Dermis blood vessel endothelial cell (primary cell): ENCODE measurements at regions not wholly inside any gene's neighbourhood (a gene's known extent, or its start where the extent isn't known, plus 50 kb on each side); places are given as distances from the start of the nearest gene placed in this dataset.

Experiments used
- DNase-seq: peaks from one replicate; pipeline ENCODE4 v3.0.0; 2010

DNA sequence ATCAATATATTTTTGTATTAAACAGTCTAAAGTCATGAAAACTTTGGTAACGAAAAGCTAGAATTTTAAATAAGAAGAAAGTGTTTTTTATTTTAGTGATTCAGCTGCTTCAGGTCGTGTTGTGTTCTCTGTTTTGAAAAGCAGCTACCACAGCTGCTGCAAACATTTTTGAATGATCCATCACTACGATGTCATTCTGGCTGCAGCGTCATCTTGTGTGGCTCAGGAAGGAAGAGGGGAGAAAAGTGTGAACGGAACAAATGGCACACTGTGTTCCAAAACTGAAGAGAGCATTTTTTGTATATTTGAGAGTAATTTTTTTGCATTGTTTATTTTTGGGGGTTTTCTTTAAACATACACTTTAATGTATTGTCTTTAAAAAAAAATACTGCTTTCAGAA, 323.0 kb upstream of the ADGRL2 start:
- DNase-seq = no peak

DNA sequence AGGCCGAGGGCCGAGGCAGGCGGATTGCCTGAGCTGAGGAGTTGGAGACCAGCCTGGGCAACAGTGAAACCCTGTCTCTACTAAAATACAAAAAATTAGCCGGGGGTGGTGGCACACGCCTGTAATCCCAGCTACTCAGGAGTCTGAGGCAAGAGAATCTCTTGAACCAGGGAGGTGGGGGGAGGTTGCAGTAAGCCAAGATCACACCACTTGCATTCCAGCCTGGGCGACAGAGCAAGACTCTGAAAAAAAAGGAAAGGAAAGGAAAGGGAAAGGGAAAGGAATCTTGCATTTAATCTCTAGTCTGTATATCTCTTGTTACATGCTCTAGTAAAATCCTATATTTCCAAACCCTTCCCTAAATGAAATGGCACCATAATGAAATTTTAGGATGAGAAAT, 328.3 kb upstream of the ADGRL2 start:
- DNase-seq = no peak

- no peak for DNase-seq
Measured at GRCh38 chr1:81471255-81471654, 329.5 kb upstream of the ADGRL2 start.

GRCh38 chr1:81470275-81470674, 330.5 kb upstream of the ADGRL2 start:
- no peak for DNase-seq

DNA sequence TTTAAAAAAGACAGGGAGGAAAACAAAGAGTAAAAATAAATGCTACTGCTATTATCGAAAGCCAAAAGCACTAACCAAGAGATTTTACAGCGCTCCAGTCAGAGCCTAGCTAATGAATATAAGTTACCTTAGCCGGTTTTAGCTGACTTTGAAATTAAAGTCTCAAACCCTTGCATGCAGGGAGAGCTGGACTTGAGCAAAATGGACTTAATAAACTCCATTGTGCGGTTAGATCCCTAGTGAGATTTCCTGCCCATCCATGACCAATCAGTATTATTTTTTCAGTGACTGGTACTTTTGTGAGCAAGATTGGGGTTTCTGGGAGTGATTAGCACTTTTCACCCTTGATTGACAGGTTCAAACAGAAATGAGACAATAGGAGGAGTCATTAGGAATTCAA, 333.4 kb upstream of the ADGRL2 start:
- no peak for DNase-seq

GRCh38 chr1:81466961-81467360, 333.8 kb upstream of the ADGRL2 start:
- DNase-seq = no peak

DNA sequence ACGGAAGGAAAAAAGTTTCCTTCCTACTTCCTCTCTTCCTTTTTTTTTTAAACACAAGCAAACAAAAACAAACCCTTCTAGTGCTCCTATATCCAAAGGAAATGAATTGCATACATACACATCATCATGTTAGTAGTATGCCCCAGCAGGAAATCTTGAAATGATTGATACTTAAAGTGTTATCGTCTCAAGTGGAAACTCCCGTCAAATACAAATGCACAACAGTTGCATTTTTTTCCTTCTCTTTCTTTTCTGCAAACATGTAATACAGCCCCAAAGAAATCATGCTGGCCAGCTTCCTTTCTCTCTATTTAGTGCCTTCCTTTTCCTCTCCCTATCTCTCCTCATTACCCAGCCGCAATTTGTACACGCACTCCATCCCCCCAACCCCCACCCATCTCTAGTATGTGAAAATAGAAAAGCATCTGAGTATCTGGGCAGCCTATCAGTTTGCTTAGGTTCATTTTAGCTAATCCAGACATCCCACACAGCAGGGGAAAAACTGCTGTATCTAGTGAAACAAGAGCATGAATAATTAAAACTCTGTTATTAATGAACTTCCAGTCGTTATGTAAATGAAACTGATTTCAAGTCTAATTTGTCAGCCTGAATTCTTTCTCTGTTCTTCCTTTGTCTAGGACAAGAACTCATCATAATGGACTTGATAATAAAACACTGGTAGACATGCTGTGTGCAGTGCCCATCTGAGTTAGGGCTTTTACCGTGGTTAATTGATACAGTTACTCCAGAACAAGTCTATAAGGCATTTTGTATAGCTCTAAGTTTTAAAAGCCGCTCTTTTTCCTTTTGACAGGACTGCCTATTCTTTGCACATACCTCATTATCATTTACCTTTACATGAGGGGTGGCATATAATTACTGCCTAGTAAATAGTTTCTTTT, 336.5 kb upstream of the ADGRL2 start:
- no peak for DNase-seq

DNA sequence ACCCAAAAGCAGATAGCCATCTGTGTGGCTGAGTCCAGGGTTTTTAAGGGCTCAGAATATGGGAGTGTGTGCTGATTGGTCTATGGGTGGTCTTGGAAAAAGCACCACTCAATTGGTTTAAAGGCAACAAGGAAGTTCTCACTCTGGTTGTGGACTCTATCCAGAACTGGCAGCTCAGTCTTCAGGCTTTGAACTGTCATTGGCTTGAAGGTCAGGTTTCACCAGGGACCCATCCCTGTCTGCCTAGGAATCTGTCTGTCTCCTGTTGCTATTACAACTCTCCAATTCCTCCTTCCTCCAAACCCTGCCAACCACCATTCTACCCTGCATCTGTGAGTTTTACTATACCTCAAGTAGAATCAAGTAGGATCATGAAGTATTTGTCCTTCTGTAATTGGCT, 341.7 kb upstream of the ADGRL2 start:
- DNase-seq = no peak

- DNase-seq = no peak
Measured at GRCh38 chr1:81458186-81458585, 342.5 kb upstream of the ADGRL2 start.

DNA sequence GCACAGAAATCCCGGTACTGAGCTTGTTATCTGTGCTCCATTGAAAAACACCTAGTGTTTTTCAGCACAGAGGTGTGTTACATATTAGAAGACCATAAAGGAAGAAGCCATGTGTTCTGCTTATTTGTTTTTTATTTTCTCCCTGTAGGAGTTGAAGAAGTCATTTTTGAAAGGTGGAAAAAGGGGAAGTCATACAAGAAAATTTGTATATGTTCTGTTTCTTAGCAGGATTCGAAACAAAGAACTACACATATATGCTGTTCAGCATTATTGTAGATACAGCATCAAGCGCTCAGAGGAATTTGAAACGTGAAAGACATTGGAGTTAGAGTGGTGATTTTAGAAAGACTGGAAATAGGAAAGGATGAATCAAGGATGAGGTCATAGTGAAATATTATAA, 345.3 kb upstream of the ADGRL2 start:
- DNase-seq = no peak

- no peak for DNase-seq
Measured at GRCh38 chr1:81453971-81454370, 346.8 kb upstream of the ADGRL2 start.

DNA sequence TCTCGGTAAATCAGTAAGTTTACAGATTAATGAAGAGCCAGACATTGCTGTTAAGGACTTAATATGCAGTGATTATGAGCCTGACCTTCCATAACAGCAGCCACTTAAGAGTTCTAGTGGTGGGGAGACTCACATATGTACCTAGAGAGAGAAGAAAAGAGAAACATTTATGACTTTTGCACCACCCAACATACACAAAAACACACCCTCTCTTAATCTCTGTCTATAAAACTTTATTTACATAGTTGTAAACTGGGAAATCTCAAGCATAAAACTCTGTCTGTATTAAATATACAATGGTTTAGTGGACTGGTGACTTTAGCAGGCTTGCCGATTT, 347.4 kb upstream of the ADGRL2 start:
- DNase-seq = no peak

DNA sequence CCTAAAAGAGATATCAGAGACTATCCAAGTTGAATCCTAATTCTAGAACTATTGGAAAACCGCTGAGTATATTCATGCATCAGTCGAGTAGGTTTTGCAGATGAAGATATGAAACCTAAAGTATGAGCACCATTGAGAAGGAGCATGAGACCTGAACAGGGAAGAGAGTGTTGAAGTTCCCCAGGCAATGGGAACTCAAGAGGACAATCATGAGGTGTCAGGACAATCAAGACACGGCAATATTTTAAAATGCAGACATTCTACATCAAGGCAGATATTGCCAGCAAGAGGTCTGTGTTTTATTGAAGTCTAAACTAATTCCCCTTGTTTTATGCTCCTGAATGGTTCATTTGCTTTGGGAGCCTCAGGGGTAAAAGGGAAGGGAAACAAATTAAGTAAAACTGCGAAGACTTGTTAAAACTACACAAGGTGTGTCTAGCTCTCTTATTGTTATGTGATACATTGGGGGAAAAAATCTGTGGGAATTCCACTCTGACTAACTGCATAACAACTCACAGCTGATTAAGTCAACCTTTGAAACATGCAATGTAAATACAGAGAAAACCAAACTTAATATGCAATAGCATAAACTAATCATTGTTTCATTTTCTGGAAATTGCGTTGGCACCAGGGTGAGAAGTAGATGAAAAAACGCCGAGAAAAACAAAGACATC, 347.9 kb upstream of the ADGRL2 start:
- DNase-seq = no peak

DNA sequence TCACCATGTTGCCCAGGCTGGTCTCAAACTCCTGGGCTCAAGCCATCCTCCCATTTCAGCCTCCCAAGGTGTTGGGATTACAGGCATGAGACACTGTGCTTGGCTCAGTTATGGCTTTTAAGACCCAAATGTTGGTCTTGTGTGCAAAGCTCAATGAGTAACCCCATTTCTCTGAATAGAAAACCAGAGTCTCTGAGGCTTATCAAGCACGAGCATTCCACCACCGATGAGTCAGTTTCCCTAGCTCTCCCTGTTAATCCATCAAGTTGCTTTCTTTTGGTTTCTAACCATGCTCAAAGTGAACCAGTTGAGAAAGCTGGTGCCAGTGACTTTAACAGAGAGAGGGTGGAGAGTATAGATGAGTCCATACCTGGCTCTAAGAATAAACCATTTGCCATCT, 350.9 kb upstream of the ADGRL2 start:
- DNase-seq = no peak

- no peak for DNase-seq
Measured at GRCh38 chr1:81446000-81446669, 354.6 kb upstream of the ADGRL2 start.

DNA sequence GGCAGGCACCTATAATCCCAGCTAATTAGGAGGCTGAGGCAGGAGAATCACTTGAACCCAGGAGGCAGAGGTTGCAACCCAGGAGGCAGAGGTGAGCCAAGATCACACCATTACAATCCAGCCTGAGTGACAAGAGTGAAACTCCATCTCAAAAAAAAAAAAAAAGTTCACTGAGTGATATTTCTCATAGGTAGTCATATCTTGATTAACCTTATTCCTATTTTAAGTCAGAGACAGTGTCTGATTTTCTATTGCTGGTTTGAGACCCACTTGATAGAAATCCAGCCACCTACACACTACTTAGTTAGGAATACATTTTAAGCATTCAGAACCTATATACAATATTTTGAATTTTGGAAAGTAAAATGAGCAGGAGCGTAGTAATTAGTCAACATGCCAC, 357.4 kb upstream of the ADGRL2 start:
- no peak for DNase-seq

DNA sequence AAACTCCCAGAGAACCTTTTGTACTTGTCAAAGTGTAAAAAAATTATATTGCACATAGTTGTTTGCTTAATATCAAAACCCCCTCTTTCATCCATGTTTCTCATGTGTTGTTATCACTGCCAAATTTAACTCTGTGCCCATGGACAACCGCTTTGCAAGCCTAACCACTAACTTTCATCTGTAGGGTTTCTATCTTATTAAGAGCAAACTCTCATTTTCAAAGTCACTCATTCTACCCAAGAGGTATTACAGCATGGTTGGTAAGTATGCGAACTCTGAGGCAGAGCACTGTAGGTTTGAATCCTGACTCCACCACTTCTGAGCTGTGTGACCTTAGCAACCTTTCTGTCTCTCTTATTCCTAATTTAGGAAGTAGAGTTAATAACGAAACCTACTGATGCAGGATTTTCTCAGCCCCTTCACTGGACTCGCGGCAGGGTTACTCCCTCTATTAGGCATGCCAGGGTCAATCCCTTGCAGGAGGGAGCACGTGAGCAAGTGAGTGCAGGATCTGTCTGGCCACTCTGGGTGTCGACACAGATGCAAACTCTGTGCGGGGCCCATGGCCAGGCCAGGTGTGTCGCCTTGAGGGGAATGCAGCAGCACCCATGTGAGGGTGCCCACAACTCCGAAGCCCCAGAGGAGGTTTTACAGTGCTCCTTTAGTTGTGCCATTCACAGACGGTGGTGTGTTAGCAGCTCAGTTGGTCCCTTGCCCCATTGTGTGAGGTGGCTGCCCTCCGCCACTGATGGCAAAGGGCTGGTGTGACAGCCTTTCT, 361.5 kb upstream of the ADGRL2 start:
- no peak for DNase-seq

DNA sequence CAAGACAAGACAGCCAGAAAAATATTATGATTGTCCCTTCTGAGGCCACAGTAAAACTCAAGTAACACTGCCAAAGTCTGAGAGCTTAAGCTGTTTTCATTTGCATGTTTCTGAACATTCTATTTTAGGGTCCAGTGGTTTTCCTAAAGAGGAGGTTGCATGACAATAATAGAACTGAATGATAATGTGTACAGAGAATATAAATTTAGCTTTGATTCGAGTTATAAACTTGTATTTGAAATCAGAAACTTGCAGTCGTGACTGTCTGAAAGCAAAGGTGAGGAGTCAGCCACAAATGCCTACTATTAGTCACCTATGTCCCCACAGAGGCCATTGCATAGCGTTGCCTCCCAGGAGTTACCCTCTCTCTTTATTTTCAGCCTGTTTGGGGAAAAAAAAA, 363.1 kb upstream of the ADGRL2 start:
- DNase-seq = no peak

DNA sequence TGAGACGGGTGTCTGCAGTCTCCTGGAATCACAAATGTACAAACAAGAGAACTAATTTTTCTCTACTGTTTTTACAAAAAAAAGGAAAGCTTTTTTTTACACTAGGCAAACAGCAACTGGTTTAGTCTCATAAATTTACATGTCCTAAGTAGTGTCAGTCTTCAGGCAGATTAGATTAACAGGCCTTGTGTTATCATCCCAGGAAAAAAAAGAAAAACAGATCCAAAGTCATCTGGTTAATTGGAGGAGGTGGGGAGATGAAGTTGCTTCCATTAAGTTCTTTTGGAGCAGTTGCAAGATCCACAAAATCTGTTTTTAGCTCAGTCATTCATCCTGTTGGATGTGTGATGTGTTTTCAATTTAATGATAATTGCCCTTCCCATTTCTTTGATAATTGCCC, 363.5 kb upstream of the ADGRL2 start:
- DNase-seq = no peak

- DNase-seq = no peak
Measured at GRCh38 chr1:81435175-81435574, 365.6 kb upstream of the ADGRL2 start.

GRCh38 chr1:81433676-81434075, 367.1 kb upstream of the ADGRL2 start:
- no peak for DNase-seq

DNA sequence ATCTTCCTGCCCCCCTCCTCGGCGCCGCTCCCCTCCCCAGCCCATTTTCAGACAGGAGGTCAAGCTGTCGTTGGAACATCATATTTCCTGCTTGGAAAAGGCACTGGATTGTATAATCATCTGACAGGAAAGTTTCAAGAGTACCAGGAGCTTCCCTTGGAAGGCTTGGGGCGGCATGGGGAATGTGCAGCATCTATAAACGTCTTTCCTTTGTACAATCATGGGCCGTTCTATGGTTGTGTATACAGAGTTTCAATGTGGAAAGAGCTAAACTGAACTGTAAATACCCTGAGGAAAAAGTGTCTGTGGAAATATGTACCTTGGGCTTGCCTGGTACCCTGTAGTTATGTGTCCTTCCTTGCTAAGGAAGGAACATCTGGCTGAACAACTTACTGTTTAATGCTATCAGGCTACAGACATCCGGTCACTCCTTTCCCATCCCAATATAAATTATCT, 368.1 kb upstream of the ADGRL2 start:
- DNase-seq = peak; percentile 6

- no peak for DNase-seq
Measured at GRCh38 chr1:81432059-81432458, 368.7 kb upstream of the ADGRL2 start.
